GM23248 (cell line): ENCODE measurements at regions not wholly inside any gene's neighbourhood (a gene's known extent, or its start where the extent isn't known, plus 50 kb on each side); places are given as distances from the start of the nearest gene placed in this dataset.
"Not testable (repeated sequence)": the region's sequence is repeated elsewhere in the genome, so short reads cannot be mapped to it uniquely, and the experiment has no call there.

ENCODE experiments used
- DNase-seq: peaks from one replicate; pipeline ENCODE4 v3.0.0-alpha.2; 2015
- H2AFZ ChIP-seq: fragments of 200-600 bp; sonication (generic); 2 replicates; pipeline ENCODE4 v1.6.1; 2016; ENCODE audit warnings: antibody characterized with exemption
- H3F3A ChIP-seq: fragments of 200-600 bp; sonication (generic); 2 replicates; pipeline ENCODE4 v1.6.1; 2016; ENCODE audit warnings: mild to moderate bottlenecking, antibody characterized with exemption, mixed run types; ENCODE audit not compliant: insufficient read depth
- H3K27ac ChIP-seq: fragments of 200-600 bp; sonication (generic); 2 replicates; pipeline ENCODE4 v1.5.1; 2016; ENCODE audit warnings: mild to moderate bottlenecking
- H3K27me3 ChIP-seq: fragments of 200-600 bp; sonication (generic); replicated peaks from 2 replicates; pipeline ENCODE4 v1.6.1; 2016; ENCODE audit warnings: mild to moderate bottlenecking; ENCODE audit not compliant: insufficient read depth
- H3K36me3 ChIP-seq: fragments of 200-600 bp; sonication (generic); 2 replicates; pipeline ENCODE4 v1.6.1; 2016; ENCODE audit warnings: low read depth, mild to moderate bottlenecking
- H3K4me1 ChIP-seq: fragments of 200-600 bp; sonication (generic); 2 replicates; pipeline ENCODE4 v1.6.1; 2016; ENCODE audit warnings: mild to moderate bottlenecking; ENCODE audit not compliant: insufficient read depth
- H3K4me2 ChIP-seq: fragments of 200-600 bp; sonication (generic); one replicate; pipeline ENCODE4 v1.6.1; 2016; ENCODE audit warnings: mild to moderate bottlenecking; ENCODE audit not compliant: unreplicated experiment
- H3K4me3 ChIP-seq: fragments of 200-600 bp; sonication (generic); 2 replicates; pipeline ENCODE4 v1.5.1; 2016; ENCODE audit warnings: mild to moderate bottlenecking
- H3K79me2 ChIP-seq: fragments of 200-600 bp; sonication (generic); 2 replicates; pipeline ENCODE4 v1.6.1; 2016; ENCODE audit warnings: mild to moderate bottlenecking; ENCODE audit not compliant: insufficient read depth
- H3K9ac ChIP-seq: fragments of 200-600 bp; sonication (generic); 2 replicates; pipeline ENCODE4 v1.6.1; 2016; ENCODE audit warnings: mild to moderate bottlenecking
- H3K9me2 ChIP-seq: fragments of 200-600 bp; sonication (generic); 2 replicates; pipeline ENCODE4 v1.6.1; 2016; ENCODE audit warnings: mixed run types, mild to moderate bottlenecking, moderate library complexity; ENCODE audit not compliant: insufficient read depth
- H3K9me3 ChIP-seq: fragments of 200-600 bp; sonication (generic); one replicate; pipeline ENCODE4 v1.6.1; 2017; ENCODE audit warnings: low read depth
- H4K20me1 ChIP-seq: fragments of 200-600 bp; sonication (generic); 2 replicates; pipeline ENCODE4 v1.6.0; 2016; ENCODE audit not compliant: insufficient read depth
- WGBS, 2 experiments: methylation state at CpG; one replicate each; pipeline ENCODE4 v1.1.6; 2015 to 2017; ENCODE audit warnings: low lambda C conversion rate in 2 of 2, low coverage in 1 of 2; ENCODE audit errors: missing lambda C conversion rate in 2 of 2; 5-methylcytosine and 5-hydroxymethylcytosine counted together
- in situ Hi-C: fragments of 300-500 bp; cut with MboI; formaldehyde crosslinking; loops from 2 replicates; pipeline ENCODE4 v1.15.0; 2020

DNA sequence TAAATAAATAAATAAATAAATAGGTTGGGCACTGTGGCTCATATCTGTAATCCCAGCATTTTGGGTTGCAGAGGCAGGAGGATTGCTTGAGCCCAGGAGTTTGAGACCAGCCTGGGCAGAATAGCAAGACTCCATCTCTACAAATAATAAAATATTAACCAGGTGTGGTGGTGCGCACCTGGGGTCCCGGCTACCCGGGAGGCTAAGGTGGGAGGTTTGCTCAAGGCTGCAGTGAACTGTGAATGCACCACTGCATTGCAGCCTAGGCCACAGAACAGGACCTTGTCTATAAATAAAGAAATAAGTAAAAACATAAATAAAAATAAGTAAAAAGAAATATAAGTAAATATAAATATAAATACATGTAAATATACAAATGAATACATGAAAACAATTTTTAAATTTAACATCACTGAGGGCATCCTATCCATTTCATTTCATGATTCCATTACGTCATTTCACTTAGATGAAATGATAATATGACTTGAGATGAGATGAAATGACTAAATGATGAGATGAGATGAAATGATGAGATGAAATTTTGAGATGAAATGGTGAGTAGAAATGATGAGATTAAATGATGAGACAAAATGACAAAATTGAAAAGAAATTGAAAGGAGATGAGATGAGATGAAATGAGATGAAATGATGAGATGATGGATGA is 233.4 kb downstream of the GOLGA6L6 start:
- DNase-seq = not testable (repeated sequence)

DNA sequence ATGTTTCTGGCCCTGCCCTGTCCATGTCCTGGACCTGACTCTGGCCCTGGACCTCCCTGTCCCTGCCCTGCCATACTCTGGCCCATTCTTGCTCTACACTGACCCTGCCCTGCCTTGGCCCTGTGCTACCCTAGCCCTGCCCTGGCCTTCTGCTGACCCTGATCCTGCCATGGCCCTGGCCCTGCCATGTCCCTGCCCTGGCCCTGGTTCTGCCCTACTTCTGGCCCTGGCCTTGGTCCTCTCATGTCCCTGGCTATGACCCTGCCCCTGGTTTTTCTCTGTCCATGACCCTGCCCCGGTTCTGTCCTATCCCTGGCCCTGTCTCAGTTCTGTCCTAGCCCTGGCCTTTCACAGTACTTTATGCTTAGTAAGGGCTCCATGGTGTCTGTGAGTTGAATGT is 234.5 kb downstream of the GOLGA6L6 start:
- H3K9me2 ChIP-seq, H3K4me1 ChIP-seq, H3K9ac ChIP-seq, H3K4me2 ChIP-seq, H3K79me2 ChIP-seq, H3K27me3 ChIP-seq, H3K4me3 ChIP-seq, H4K20me1 ChIP-seq, H3K27ac ChIP-seq, DNase-seq, in situ Hi-C loops, H3K9me3 ChIP-seq, H3K36me3 ChIP-seq, H2AFZ ChIP-seq, H3F3A ChIP-seq: not testable (repeated sequence)
- 3 to 7% methylated on average over 1 of the region's 1 CpG for WGBS, 2 experiments

More for the DNA sequence above, 233.4 kb downstream of the GOLGA6L6 start:
- H4K20me1 ChIP-seq, H3K79me2 ChIP-seq, H3K9me2 ChIP-seq, in situ Hi-C loops, H3K4me2 ChIP-seq, H3K9ac ChIP-seq, H2AFZ ChIP-seq, H3K9me3 ChIP-seq, H3K27ac ChIP-seq, H3K27me3 ChIP-seq, H3F3A ChIP-seq, H3K4me3 ChIP-seq, H3K4me1 ChIP-seq, H3K36me3 ChIP-seq: not testable (repeated sequence)
- WGBS, 2 experiments = 47 to 52% methylated on average over 4 of the region's 4 CpGs

DNA sequence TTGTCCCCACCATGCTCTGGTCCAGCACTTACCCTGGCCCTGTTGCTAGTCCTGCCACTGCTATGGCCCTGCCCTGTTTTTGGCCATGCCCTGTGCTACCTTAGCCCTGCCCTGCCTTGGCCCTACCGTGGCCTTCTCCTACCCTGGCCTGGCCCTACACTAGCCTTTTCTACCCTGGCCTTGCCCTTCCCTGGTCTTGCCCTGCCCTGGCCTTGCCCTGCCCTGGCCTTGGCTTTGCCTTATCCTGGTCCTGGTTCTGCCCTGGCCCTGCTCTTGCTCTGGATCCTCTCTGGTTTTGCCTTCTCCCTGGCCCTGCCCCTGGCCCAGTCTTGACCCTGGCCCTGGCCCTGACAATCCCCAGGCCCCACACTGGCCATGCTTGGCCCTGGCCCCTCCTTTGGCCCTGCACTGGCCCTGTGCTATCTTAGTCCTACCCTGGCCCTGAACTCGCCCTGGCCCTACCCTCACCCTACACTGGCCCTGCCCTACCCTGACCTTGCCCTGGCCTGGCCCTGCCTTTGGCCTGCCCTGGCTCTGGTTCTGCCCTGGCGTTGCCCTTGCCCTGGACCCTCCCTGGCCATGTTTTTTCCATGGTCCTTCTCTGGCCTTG is 235.0 kb downstream of the GOLGA6L6 start:
- H4K20me1 ChIP-seq, H3K27ac ChIP-seq, H3F3A ChIP-seq, H3K4me1 ChIP-seq, DNase-seq, H3K9ac ChIP-seq, H3K79me2 ChIP-seq, H3K9me3 ChIP-seq, H3K27me3 ChIP-seq, H2AFZ ChIP-seq, H3K36me3 ChIP-seq, H3K4me2 ChIP-seq, in situ Hi-C loops, H3K9me2 ChIP-seq, H3K4me3 ChIP-seq: not testable (repeated sequence)
- WGBS, 2 experiments = 12 to 15% methylated on average over 3 of the region's 3 CpGs

DNA sequence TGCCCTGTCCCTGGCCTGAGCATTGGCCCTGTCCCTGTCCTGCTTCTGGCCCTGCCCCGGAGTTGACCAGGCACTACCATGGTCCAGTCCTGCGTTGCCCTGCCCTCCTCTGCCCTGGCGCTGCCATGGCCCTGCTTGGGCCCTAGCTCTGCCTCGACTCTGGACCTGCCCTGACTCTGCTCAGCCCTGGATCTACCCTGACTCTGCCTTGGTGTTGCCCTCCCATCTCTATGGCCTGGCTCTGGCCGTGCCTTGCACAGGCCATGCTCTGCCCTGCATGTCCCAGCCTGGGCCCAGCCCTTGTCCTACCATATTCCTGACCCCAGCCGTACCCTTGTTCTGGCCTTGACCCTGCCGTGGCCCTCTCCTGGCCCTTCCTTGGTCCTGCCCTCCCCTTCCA is 235.7 kb downstream of the GOLGA6L6 start:
- H3K36me3 ChIP-seq, in situ Hi-C loops, H3K9ac ChIP-seq, H3K27me3 ChIP-seq, H3K4me2 ChIP-seq, H3K27ac ChIP-seq, H3K4me1 ChIP-seq, H4K20me1 ChIP-seq, H3K79me2 ChIP-seq, H3K9me2 ChIP-seq, H3K4me3 ChIP-seq, H2AFZ ChIP-seq, DNase-seq, H3F3A ChIP-seq, H3K9me3 ChIP-seq: not testable (repeated sequence)
- WGBS, 2 experiments = 24 to 27% methylated on average over 7 of the region's 7 CpGs

DNA sequence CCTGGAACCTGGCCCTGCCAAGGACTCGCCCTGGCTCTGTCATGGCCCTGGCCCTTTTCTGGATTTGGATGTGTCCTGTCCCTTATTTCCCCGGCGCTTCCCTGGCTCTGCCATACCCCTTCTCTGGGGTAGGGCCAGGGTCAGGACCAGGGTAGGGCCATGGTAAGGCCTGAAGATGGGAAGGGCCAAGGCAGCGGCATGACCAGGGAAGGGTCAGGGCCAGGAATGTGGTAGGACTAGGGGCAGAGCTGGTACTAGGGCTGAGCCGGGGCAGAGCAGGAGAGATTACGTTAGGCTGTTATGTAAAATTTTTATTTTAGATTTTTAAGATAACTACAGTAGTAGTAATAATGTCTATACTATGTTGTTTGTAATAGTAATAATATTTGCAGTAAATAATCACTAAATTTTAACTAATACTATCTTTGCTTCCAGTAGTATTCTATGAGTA is 236.6 kb downstream of the GOLGA6L6 start:
- H2AFZ ChIP-seq, H3K4me3 ChIP-seq, H3K9ac ChIP-seq, H3K4me1 ChIP-seq, DNase-seq, H3K36me3 ChIP-seq, H4K20me1 ChIP-seq, H3F3A ChIP-seq, H3K27ac ChIP-seq, H3K9me3 ChIP-seq, in situ Hi-C loops, H3K79me2 ChIP-seq, H3K27me3 ChIP-seq, H3K4me2 ChIP-seq, H3K9me2 ChIP-seq: not testable (repeated sequence)
- WGBS, 2 experiments = 41 to 45% methylated on average over 6 of the region's 6 CpGs

DNA sequence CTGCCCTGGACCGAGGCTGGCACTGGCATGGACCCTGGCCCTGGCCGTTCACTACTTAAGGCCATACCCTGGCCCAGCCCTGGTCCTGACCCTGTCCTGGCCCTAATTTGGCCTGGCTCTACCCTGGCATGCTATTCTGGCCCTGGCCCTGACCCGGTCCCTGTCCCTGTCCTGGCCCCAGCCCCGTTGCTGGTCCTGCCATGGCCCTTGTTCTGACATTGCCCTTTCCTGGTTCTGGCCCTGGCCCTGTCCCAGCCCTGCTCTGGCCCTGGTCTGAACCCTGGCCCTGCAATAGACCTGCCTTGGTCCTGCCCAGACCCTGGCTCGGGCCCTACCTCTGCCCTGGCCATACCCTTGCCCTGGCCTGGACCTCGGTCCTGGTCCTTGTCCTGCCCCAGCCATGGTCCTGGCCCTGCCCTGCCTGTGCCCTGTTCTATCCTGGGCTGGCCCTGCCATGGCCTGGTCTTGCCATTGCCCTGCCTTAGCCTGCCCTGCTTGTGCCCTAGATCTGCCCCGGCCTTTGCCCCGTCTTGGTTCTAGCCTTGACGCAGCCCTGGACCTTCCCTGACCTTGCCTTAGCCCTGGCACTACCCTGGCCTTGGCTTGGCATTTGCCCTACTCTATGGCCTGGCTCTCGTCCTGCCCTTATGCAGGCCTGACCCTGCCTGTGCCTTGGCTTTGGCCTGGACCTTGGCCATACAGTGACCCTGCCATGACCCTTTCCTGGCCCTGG is 237.2 kb downstream of the GOLGA6L6 start:
- H2AFZ ChIP-seq, H3K9ac ChIP-seq, H3K9me2 ChIP-seq, H3K4me3 ChIP-seq, H3K4me2 ChIP-seq, DNase-seq, H3K36me3 ChIP-seq, H3K27me3 ChIP-seq, H3K27ac ChIP-seq, H4K20me1 ChIP-seq, H3K79me2 ChIP-seq, H3K9me3 ChIP-seq, H3F3A ChIP-seq, H3K4me1 ChIP-seq, in situ Hi-C loops: not testable (repeated sequence)
- 26 to 29% methylated on average over 10 of the region's 10 CpGs for WGBS, 2 experiments

DNA sequence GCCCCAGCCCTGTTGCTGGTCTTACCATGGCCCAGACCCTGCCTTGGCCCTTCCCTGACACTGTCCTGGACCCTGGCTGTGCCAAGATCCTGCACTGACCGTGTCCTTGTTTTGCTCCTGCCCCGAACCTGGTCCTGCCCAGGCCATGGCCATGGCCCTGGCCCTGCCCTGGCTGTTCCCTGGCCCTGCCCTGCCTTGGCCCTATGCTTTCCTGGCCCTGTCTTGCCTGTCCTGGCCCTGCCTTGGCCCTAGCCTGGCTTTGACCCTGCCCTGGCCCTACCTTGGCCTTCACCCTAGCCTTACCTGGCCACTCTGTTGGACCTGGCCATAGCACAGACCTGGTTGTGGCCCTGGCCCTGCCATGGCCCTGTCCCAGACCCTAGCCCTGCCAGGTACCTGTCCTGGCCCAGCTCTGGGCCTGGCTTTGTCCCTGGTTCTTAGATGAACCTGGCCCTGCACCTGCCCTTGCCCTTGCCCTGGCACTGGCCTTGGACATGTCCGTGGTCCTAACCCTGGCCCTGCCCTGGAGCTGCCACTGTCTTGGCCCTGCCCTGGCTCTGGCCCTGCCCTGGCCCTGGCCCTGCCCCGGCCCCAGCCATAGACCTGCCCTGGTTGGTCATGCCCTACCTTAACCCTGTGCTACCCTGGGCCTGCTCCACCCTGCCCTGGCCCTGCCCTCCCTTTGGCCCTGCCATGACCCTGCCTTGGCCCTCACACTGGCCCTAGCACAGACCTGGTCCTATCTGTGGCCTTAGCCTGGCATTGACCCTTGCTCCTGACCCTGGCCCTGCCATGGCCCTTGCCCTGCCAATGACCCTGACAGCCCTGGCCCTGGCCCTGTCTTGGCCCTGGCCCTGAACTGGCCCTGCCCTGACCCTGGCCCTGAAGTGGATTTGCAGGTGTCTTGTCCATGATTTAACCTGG is 238.1 kb downstream of the GOLGA6L6 start:
- H3F3A ChIP-seq, H3K9ac ChIP-seq, H3K27me3 ChIP-seq, in situ Hi-C loops, H3K4me2 ChIP-seq, H2AFZ ChIP-seq, H3K4me3 ChIP-seq, H3K27ac ChIP-seq, H3K79me2 ChIP-seq, H3K36me3 ChIP-seq, H3K9me3 ChIP-seq, H3K9me2 ChIP-seq, H4K20me1 ChIP-seq, H3K4me1 ChIP-seq, DNase-seq: not testable (repeated sequence)
- 28 to 29% methylated on average over 4 of the region's 4 CpGs for WGBS, 2 experiments
